H9 (cell line): ENCODE measurements at regions not wholly inside any gene's neighbourhood (a gene's known extent, or its start where the extent isn't known, plus 50 kb on each side); places are given as distances from the start of the nearest gene placed in this dataset.
A peak's percentile ranks its signal among the peaks of the same experiment; 100 is the strongest.

ENCODE experiments used
- DNase-seq: peaks from one replicate; pipeline ENCODE4 v3.0.0-alpha.2; 2017
- H2AFZ ChIP-seq: one replicate; pipeline ENCODE4 v1.6.1; 2013; ENCODE audit warnings: mild to moderate bottlenecking, low read length, control low read depth, moderate library complexity
- H2AK5ac ChIP-seq: 2 replicates; pipeline ENCODE4 v1.6.1; 2013; ENCODE audit warnings: low read length, control low read depth, mixed read lengths; ENCODE audit not compliant: insufficient read length
- H2BK120ac ChIP-seq: one replicate; pipeline ENCODE4 v1.6.1; 2013; ENCODE audit warnings: low read depth, mild to moderate bottlenecking, low read length, control low read depth, inconsistent platforms; ENCODE audit not compliant: poor library complexity, severe bottlenecking
- H2BK12ac ChIP-seq: 2 replicates; pipeline ENCODE4 v1.6.1; 2013; ENCODE audit warnings: low read length, control low read depth, mixed read lengths, low read depth; ENCODE audit not compliant: insufficient read length
- H2BK15ac ChIP-seq: 2 replicates; pipeline ENCODE4 v1.6.1; 2013; ENCODE audit warnings: low read depth, low read length, control low read depth
- H2BK20ac ChIP-seq: one replicate; pipeline ENCODE4 v1.6.1; 2013; ENCODE audit warnings: low read depth, mild to moderate bottlenecking, low read length, control low read depth, inconsistent platforms; ENCODE audit not compliant: poor library complexity, severe bottlenecking
- H2BK5ac ChIP-seq: 2 replicates; pipeline ENCODE4 v1.6.1; 2013; ENCODE audit warnings: low read length, control low read depth, mixed read lengths; ENCODE audit not compliant: insufficient read length
- H3K14ac ChIP-seq: 2 replicates; pipeline ENCODE4 v1.6.1; 2013; ENCODE audit warnings: low read length, control low read depth; ENCODE audit not compliant: insufficient read depth
- H3K18ac ChIP-seq: 2 replicates; pipeline ENCODE4 v1.6.1; 2013; ENCODE audit warnings: low read depth, mild to moderate bottlenecking, mixed read lengths, low read length, control low read depth; ENCODE audit not compliant: insufficient read length
- H3K23ac ChIP-seq: 2 replicates; pipeline ENCODE4 v1.6.1; 2013; ENCODE audit warnings: low read length, control low read depth, mixed read lengths, low read depth; ENCODE audit not compliant: insufficient read length
- H3K23me2 ChIP-seq: 2 replicates; pipeline ENCODE4 v1.6.1; 2013; ENCODE audit warnings: low read depth, mild to moderate bottlenecking, mixed read lengths, low read length, control low read depth; ENCODE audit not compliant: insufficient read length, poor library complexity, severe bottlenecking
- H3K27ac ChIP-seq: 2 replicates; pipeline ENCODE4 v1.5.1; 2013; ENCODE audit warnings: low read length, control low read depth, mixed read lengths, low read depth; ENCODE audit not compliant: insufficient read length
- H3K27me3 ChIP-seq: 2 replicates; pipeline ENCODE4 v1.6.1; 2013; ENCODE audit warnings: low read length, control low read depth, inconsistent platforms; ENCODE audit not compliant: insufficient read depth
- H3K4ac ChIP-seq: 2 replicates; pipeline ENCODE4 v1.6.1; 2013; ENCODE audit warnings: low read depth, mild to moderate bottlenecking, control low read depth, inconsistent platforms, low read length, moderate library complexity
- H3K4me1 ChIP-seq: 2 replicates; pipeline ENCODE4 v1.6.1; 2013; ENCODE audit warnings: low read length, control low read depth, inconsistent platforms; ENCODE audit not compliant: insufficient read depth
- H3K4me2 ChIP-seq: 2 replicates; pipeline ENCODE4 v1.6.1; 2013; ENCODE audit warnings: low read length, control low read depth, mixed read lengths; ENCODE audit not compliant: insufficient read length, insufficient read depth
- H3K56ac ChIP-seq: 2 replicates; pipeline ENCODE4 v1.6.1; 2013; ENCODE audit warnings: low read depth, mild to moderate bottlenecking, mixed read lengths, low read length, control low read depth; ENCODE audit not compliant: insufficient read length
- H3K79me1 ChIP-seq: 2 replicates; pipeline ENCODE4 v1.6.1; 2013; ENCODE audit warnings: low read depth, mild to moderate bottlenecking, moderate library complexity, low read length, control low read depth, inconsistent platforms; ENCODE audit not compliant: insufficient read depth, poor library complexity, severe bottlenecking
- H3K79me2 ChIP-seq: 2 replicates; pipeline ENCODE4 v1.6.1; 2013; ENCODE audit warnings: low read length, control low read depth, inconsistent platforms; ENCODE audit not compliant: insufficient read depth
- H3K9ac ChIP-seq: 2 replicates; pipeline ENCODE4 v1.6.1; 2013; ENCODE audit warnings: low read length, control low read depth, mixed read lengths; ENCODE audit not compliant: insufficient read length; ENCODE audit errors: extremely low read depth
- H3K9me3 ChIP-seq: one replicate; pipeline ENCODE4 v1.6.1; 2013; ENCODE audit warnings: low read depth, low read length, inconsistent platforms; ENCODE audit not compliant: control insufficient read depth
- H3T11ph ChIP-seq: one replicate; pipeline ENCODE4 v1.6.1; 2013; ENCODE audit warnings: mild to moderate bottlenecking, low read length, control low read depth, inconsistent platforms
- H4K20me1 ChIP-seq: one replicate; pipeline ENCODE4 v1.6.1; 2013; ENCODE audit not compliant: control insufficient read depth, insufficient read length, insufficient read depth
- H4K5ac ChIP-seq: 2 replicates; pipeline ENCODE4 v1.6.1; 2013; ENCODE audit warnings: low read depth, mild to moderate bottlenecking, mixed read lengths, low read length, control low read depth; ENCODE audit not compliant: insufficient read length
- H4K8ac ChIP-seq: replicated peaks from 2 replicates; pipeline ENCODE4 v1.6.1; 2013; ENCODE audit warnings: low read length, control low read depth, mixed read lengths, low read depth; ENCODE audit not compliant: insufficient read length
- H4K91ac ChIP-seq: 2 replicates; pipeline ENCODE4 v1.6.1; 2013; ENCODE audit warnings: low read depth, mild to moderate bottlenecking, moderate library complexity, mixed read lengths, low read length, control low read depth; ENCODE audit not compliant: insufficient read length
- H3K27ac Mint-ChIP-seq, 3 experiments: 2 replicates in 2 of 3; 3 replicates in 1 of 3; pipeline ENCODE4 v1.8.0; 2020 to 2021; ENCODE audit warnings: mixed read lengths in 3 of 3, mild to moderate bottlenecking in 1 of 3, moderate library complexity in 1 of 3
- H3K27me3 Mint-ChIP-seq: 2 replicates; pipeline ENCODE4 v1.8.0; 2021; ENCODE audit warnings: low read depth, mild to moderate bottlenecking, moderate library complexity, mixed read lengths
- H3K36me3 Mint-ChIP-seq, 3 experiments: 2 replicates in 2 of 3; 3 replicates in 1 of 3; pipeline ENCODE4 v1.8.0; 2020 to 2021; ENCODE audit warnings: low read depth in 3 of 3, mixed read lengths in 3 of 3; ENCODE audit not compliant: insufficient read depth in 1 of 3
- H3K4me1 Mint-ChIP-seq, 2 experiments: 2 replicates each; pipeline ENCODE4 v1.8.0; 2020; ENCODE audit warnings: mixed read lengths in 2 of 2
- H3K4me3 Mint-ChIP-seq, 2 experiments: 2 replicates in 1 of 2; 3 replicates in 1 of 2; pipeline ENCODE4 v1.8.0; 2020 to 2021; ENCODE audit warnings: mild to moderate bottlenecking in 2 of 2, mixed read lengths in 2 of 2, moderate library complexity in 1 of 2
- H3K9me3 Mint-ChIP-seq, 2 experiments: 2 replicates in 1 of 2; 3 replicates in 1 of 2; pipeline ENCODE4 v1.8.0; 2020; ENCODE audit warnings: mild to moderate bottlenecking in 2 of 2, mixed read lengths in 2 of 2, moderate library complexity in 1 of 2
- CTCF ChIP-seq: fragments of 200-600 bp; sonication (generic); conservative IDR thresholded peaks from 3 replicates; pipeline ENCODE4 v1.8.0; 2021; ENCODE audit warnings: antibody characterized with exemption, mild to moderate bottlenecking
- WGBS: extraction: QIAGEN DNeasy Blood & Tissue Kit; methylation state at CpG from one replicate; pipeline ENCODE4 v1.1.7; 2013; ENCODE audit warnings: missing lambda C conversion rate, low lambda C conversion rate, mixed read lengths; ENCODE audit not compliant: insufficient read length; ENCODE audit errors: extremely low coverage; 5-methylcytosine and 5-hydroxymethylcytosine counted together

GRCh38 chr13:104657196-104657595 is 1591.0 kb upstream of the SLC10A2 start:
- DNase-seq = no peak
- no CpG with 5 or more reads among the region's 1 CpG for WGBS
- no peak overlapping the region for H2AK5ac ChIP-seq
- H3K4me3 Mint-ChIP-seq = no peak overlapping the region
- no peaks in the 10 kb centered on the region for H3K27me3 Mint-ChIP-seq
- no peak overlapping the region for H3K4ac ChIP-seq
- H3K18ac ChIP-seq = no peak overlapping the region
- H4K20me1 ChIP-seq = no peaks in the 10 kb centered on the region
- H3K36me3 Mint-ChIP-seq = peaks cover 0 to 4% (median 0%) of the 10 kb centered on the region in 3 experiments; a peak in 1 of 7 replicates
- H4K8ac ChIP-seq = no peak overlapping the region
- H3K4me2 ChIP-seq = no peak overlapping the region
- no peak overlapping the region for H2BK5ac ChIP-seq
- peaks cover 0 to 2% of the 10 kb centered on the region in 2 experiments; a peak in 1 of 4 replicates for H3K4me1 Mint-ChIP-seq
- no peak overlapping the region for H2BK20ac ChIP-seq
- H2BK12ac ChIP-seq = no peak overlapping the region
- no peak overlapping the region for H4K5ac ChIP-seq
- H3K23me2 ChIP-seq = no peaks in the 10 kb centered on the region
- no peak overlapping the region for H3K14ac ChIP-seq
- H3T11ph ChIP-seq = no peak overlapping the region
- H3K23ac ChIP-seq = no peak overlapping the region
- no peak overlapping the region for H2BK15ac ChIP-seq
- no peak for TF ChIP-seq CTCF
- H2AFZ ChIP-seq = no peak overlapping the region
- no peak overlapping the region for H3K56ac ChIP-seq
- H3K9me3 Mint-ChIP-seq = peaks cover 2% of the 10 kb centered on the region in 2 experiments; a peak in 2 of 5 replicates
- no peak overlapping the region for H2BK120ac ChIP-seq
- no peak overlapping the region for H3K27ac ChIP-seq
- H3K4me1 ChIP-seq = no peaks in the 10 kb centered on the region; the same call in 1 of the 2 replicates
- H3K9ac ChIP-seq = no peak overlapping the region
- H3K27me3 ChIP-seq = no peaks in the 10 kb centered on the region
- no peak overlapping the region for H4K91ac ChIP-seq
- H3K79me1 ChIP-seq = no peaks in the 10 kb centered on the region
- H3K27ac Mint-ChIP-seq = peak overlapping the region in 1 of 3 experiments; percentile 27; a peak in 1 of 7 replicates
- H3K9me3 ChIP-seq = no peaks in the 10 kb centered on the region
- no peaks in the 10 kb centered on the region for H3K79me2 ChIP-seq
